Iris pigment epithelial cell (primary cell): ENCODE measurements at regions not wholly inside any gene's neighbourhood (a gene's known extent, or its start where the extent isn't known, plus 50 kb on each side); places are given as distances from the start of the nearest gene placed in this dataset.

Experiments
- DNase-seq: peaks from one replicate; pipeline ENCODE4 v3.0.0-alpha.2; 2011; ENCODE audit warnings: low read depth

DNA sequence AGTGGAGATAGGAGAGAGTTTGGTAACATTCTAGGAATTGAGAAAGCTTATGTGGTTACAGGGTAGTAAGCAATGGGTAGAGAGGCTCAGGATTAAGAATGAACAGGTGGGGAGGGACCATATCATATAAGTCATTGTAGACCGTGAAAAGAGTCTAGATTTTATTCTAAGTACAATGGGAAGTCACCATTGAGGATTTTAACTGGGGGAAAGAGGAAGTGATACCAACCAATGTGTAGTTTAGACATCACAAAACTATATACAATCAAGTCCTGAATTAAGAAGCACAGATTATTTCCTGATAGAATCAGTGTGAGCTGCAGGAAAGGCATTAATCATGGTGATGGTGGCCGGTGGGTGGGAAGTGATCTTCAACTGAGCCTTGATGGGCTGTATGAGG is 178.3 kb upstream of the ZIC3 start:
- no peak for DNase-seq

DNA sequence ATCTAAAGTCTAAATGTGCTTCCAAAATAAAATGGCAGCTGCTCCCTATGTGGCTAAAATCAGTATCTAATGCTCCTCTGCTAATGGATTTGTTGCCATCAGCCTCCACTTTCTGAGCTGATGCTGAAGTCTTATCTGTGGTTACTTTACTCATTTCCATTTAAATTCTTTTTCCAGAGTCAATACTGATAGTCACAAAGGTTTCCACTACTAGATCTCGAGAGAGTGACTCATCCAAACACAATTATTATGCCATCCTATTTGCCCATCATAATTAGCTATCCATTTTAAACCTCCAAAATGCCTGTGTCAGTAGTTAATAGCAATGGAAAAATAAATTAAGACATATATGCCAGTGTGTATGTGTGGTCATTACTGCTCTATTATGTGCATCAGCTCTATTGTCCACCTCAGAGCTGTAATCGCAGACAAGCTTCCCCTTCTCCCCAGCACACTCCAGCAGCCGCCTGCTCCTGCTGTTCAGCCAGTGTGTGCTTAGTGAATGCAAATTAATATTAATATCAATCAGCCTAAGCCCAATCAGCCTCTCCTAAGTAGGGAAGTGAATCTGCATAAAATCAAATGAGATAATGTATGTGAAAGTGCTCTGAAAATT is 199.8 kb upstream of the ZIC3 start:
- DNase-seq, result no peak

- no peak for DNase-seq
These were observed 202.4 kb upstream of the ZIC3 start for GRCh38 chrX:137363559-137363958.

GRCh38 chrX:137362583-137362982 is 203.3 kb upstream of the ZIC3 start:
- DNase-seq, result no peak

- no peak for DNase-seq
These were observed 211.1 kb upstream of the ZIC3 start for GRCh38 chrX:137354851-137355250.

DNA sequence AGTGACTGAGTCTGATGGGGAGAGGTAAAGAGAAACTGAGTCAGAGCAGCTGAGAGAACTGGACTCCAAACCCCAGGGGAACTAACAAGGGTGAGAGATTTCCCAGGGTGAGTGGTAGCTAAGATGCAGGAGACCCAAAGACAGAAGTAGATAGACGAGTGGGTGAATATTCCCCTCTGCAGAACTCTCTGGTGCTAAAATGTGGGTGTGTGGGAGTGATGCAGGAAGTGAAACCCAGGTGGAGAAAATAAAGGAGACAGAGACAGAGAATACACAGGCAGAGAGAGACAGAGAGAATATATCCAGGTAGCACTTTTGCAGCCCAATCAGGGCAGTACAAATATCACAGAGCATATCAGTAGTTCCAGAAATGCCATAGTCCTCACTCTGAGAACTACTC is 212.5 kb upstream of the ZIC3 start:
- DNase-seq, result no peak

GRCh38 chrX:137352101-137352660 is 213.7 kb upstream of the ZIC3 start:
- DNase-seq, result no peak

- no peak for DNase-seq
These were observed 223.0 kb upstream of the ZIC3 start for GRCh38 chrX:137342969-137343368.

DNA sequence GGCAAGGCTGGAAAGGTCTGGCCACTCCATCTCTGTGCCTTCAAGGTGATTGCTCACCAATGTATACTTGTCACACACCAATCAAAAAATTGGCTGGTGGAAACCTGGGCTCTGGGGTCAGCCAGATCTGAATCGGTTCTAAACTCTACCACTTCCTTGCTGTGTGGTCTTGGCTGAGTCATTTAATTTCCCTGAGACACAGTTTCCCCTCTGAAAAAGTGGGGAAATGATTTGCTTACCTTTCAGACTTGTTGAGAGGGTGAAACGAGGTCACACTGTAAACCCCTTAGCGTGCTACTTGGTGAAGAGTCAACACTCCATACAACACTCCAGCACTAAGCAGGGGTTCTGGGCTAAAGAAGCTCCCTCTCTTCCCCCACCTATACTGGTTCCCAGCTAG is 252.3 kb upstream of the ZIC3 start:
- no peak for DNase-seq

DNA sequence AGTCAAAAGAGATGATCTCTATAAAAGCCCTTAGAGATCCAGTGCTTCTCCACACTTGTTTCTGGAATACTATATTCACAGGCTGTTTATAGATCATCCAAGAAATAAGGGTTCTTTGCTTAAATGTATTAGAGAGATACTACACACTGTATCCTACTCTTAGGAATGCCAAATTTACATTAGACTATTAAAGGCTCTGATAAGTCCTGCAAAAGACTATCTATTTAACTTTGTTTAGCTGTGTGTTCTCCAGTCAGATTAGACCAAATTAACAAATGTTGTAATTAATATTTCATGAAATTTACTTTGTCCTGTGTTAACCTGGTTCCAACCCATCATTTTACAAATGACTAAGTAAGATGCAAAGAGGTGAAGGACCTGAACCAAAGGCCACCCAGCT is 260.5 kb upstream of the ZIC3 start:
- no peak for DNase-seq

DNA sequence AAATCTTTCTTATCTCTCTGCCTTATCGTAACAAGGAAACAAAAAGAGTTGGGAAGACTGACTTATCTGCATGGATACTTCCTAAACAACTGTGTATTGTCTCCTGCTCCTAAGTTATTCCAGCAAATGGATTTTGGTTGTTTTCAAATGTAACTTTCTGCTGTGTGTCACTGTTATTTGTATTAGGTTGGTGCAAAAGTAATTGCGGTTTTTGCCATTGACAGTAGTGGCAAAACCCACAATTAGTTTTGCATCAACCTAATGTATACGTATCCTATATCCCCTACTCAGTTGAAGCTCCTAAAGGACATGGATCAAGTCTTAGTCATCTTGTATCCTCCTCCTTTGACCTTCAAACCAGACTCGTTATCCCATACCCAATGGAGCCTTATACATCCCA is 263.4 kb upstream of the GPR101 start:
- no peak for DNase-seq

- DNase-seq, result no peak
These were observed 256.2 kb upstream of the GPR101 start for GRCh38 chrX:137290011-137290410.

GRCh38 chrX:137287191-137287590 is 253.4 kb upstream of the GPR101 start:
- no peak for DNase-seq

GRCh38 chrX:137286423-137286822 is 252.6 kb upstream of the GPR101 start:
- DNase-seq, result no peak

DNA sequence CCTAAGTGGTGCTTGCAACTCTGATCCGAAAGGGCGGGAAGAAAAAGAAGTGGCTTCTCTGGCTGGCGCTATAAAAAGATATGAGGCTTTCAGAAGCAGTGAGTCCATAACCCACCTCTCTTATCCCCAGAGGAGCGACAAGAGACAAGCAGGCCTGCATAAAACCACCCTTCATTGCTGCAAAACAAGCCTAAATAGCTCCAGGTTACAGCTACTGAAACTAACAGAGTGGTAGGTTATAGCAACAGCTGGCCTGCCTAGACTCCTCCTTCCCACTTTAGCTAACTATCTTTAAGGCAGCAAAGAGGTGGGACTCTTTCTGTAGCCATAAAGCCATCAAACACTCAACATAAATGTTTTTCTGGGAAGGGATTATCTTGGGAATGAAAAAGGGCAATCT is 245.0 kb upstream of the GPR101 start:
- no peak for DNase-seq

DNA sequence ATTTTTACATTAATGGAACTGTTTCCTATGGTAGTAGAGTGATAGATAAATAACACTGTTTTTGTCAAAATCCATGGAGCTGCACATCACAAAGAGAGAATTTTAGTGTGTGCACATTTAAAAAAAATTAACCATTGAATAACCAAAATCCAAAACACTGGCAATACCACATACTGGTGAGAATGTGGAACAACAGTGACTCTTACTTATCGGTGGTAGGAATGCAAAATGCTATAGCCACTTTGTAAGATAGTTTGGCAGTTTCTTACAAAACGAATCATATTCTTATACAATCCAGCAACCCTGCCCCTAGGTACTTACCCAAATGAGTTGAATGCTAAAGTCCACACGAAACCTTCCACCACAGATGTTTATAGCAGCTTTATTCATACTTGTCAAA is 229.6 kb upstream of the GPR101 start:
- no peak for DNase-seq

DNA sequence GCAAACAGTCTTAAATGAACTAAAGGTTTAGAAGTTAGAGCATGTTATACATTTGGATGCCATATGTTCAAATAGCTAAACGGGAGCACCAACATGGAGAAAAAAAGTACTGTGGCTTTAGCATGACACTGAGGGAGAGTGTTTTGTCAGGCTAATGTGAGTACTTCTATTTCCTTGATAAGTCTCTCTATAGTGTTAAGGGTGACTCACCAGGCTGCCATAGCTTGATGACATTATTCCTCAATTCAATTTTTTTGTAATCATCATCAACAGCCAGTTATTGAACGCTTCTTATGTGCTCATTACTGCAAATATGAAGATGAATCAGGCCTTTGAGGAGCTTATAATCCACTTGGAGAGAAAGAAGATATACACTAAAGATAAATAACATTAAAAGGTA is 211.4 kb upstream of the GPR101 start:
- no peak for DNase-seq

GRCh38 chrX:137236837-137237236 is 203.0 kb upstream of the GPR101 start:
- no peak for DNase-seq

GRCh38 chrX:137234651-137235402 is 201.0 kb upstream of the GPR101 start:
- DNase-seq, result no peak

DNA sequence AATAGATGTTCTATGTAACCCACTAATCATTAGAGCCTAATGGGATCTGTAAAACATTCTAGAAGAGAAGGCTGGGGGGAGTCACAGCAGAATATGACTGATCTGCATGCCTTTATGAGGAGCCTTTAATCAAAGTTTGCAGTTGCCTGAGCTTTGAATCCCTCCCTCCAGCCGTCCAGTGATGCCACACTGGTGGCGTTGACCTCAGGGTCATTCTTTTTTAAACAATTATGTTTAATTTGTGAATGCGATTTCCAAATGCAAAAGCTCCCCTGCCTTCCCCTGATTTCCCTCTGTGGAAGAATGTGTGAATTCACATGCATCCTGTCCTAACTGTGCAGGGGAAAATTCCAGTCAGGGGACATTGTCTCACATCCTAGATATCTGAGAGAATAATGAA is 199.7 kb upstream of the GPR101 start:
- no peak for DNase-seq

GRCh38 chrX:137227151-137227550 is 193.4 kb upstream of the GPR101 start:
- no peak for DNase-seq

DNA sequence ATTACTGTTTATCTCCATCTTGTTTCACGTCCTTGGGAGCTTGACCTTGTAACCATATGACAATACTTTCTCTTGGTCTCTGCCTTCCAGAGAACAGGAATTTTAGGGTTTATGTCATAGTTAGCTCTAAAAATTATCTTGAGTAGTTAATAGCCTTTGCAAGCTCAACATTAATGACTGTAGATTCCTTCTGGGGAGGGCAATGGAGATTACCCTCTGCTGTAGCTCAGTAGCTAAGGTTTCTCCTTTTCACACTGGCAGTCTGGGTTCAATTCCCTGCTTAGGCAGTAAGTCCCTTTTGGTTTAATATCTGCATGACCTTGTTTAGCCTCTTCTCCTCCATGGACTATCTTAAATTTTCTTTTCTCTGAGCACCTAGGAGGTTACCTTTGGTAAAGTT is 181.7 kb upstream of the GPR101 start:
- no peak for DNase-seq

- DNase-seq, result no peak
These were observed 178.4 kb upstream of the GPR101 start for GRCh38 chrX:137212078-137212632.
